Natural killer cell (primary cell): ENCODE measurements at regions not wholly inside any gene's neighbourhood (a gene's known extent, or its start where the extent isn't known, plus 50 kb on each side); places are given as distances from the start of the nearest gene placed in this dataset.

Experiments used
- ATAC-seq, 3 donors: fragments of 150-1000 bp in 2 of 3; fragments of 200-7000 bp in 1 of 3; cut with Tn5 transposase; 1 replicate in 1 of 3; 2 replicates in 2 of 3; pipeline ENCODE4 v1.10.0; 2021; ENCODE audit warnings: mild to moderate bottlenecking in 2 of 3, moderate library complexity in 2 of 3
- DNase-seq, 2 donors: peaks; one replicate each; pipeline versions ENCODE4 v3.0.0 to v3.0.0-alpha.2; 2013 to 2021; ENCODE audit warnings: mixed read lengths in 1 of 2
- H3K27ac ChIP-seq: one replicate; pipeline ENCODE4 v1.5.1; 2013; ENCODE audit warnings: mild to moderate bottlenecking, low read length
- H3K27me3 ChIP-seq: one replicate; pipeline ENCODE4 v1.6.1; 2013; ENCODE audit warnings: low read length; ENCODE audit not compliant: control insufficient read depth, insufficient read depth
- H3K36me3 ChIP-seq: one replicate; pipeline ENCODE4 v1.6.1; 2013; ENCODE audit warnings: low read length; ENCODE audit not compliant: control insufficient read depth, insufficient read depth
- H3K4me1 ChIP-seq: one replicate; pipeline ENCODE4 v1.6.1; 2013; ENCODE audit warnings: low read length; ENCODE audit not compliant: control insufficient read depth, insufficient read depth
- H3K4me3 ChIP-seq: one replicate; pipeline ENCODE4 v1.5.1; 2013; ENCODE audit warnings: low read length
- H3K9me3 ChIP-seq: one replicate; pipeline ENCODE4 v1.6.1; 2013; ENCODE audit warnings: low read length; ENCODE audit not compliant: control insufficient read depth, insufficient read depth
- H3K27ac Mint-ChIP-seq, 2 donors: one replicate each; pipeline ENCODE4 v1.8.0; 2022; ENCODE audit warnings: mild to moderate bottlenecking in 2 of 2, mixed read lengths in 2 of 2, moderate library complexity in 1 of 2
- H3K27me3 Mint-ChIP-seq, 2 donors: one replicate each; pipeline ENCODE4 v1.8.0; 2022; ENCODE audit warnings: low read depth in 2 of 2, mixed read lengths in 2 of 2
- H3K36me3 Mint-ChIP-seq: one replicate; pipeline ENCODE4 v1.8.0; 2022; ENCODE audit warnings: mixed read lengths
- H3K4me1 Mint-ChIP-seq, 2 donors: one replicate each; pipeline ENCODE4 v1.8.0; 2022; ENCODE audit warnings: mixed read lengths in 2 of 2
- H3K4me3 Mint-ChIP-seq: one replicate; pipeline ENCODE4 v1.8.0; 2022; ENCODE audit warnings: mild to moderate bottlenecking, moderate library complexity, mixed read lengths
- H3K9me3 Mint-ChIP-seq, 2 donors: one replicate each; pipeline ENCODE4 v1.8.0; 2022; ENCODE audit warnings: mixed read lengths in 2 of 2
- CTCF ChIP-seq: fragments of 200-600 bp; IDR thresholded peaks from one replicate; pipeline ENCODE4 v1.8.0; 2022; ENCODE audit warnings: antibody characterized with exemption
- WGBS: methylation state at CpG from one replicate; pipeline ENCODE4 v1.1.7; 2013; ENCODE audit warnings: missing lambda C conversion rate; ENCODE audit not compliant: insufficient coverage; 5-methylcytosine and 5-hydroxymethylcytosine counted together
- intact Hi-C: fragments of 100-400 bp; cut with micrococcal nuclease; formaldehyde crosslinking; loops from one replicate; pipeline ENCODE4 v1.14.2; 2022

GRCh38 chrX:122196343-122196742, 987.7 kb upstream of the GRIA3 start:
- Mint-ChIP-seq H3K27ac (no peak overlapping the region), H3K4me1 (no peaks in the 10 kb centered on the region), H3K36me3 (no peaks in the 10 kb centered on the region), H3K9me3 (peaks cover 4 to 13% of the 10 kb centered on the region in 2 donors), H3K27me3 (no peaks in the 10 kb centered on the region), H3K4me3 (no peak overlapping the region)
- H3K27me3 ChIP-seq, result no peaks in the 10 kb centered on the region
- no peak for TF ChIP-seq CTCF
- peaks cover 3% of the 10 kb centered on the region for H3K9me3 ChIP-seq
- H3K36me3 ChIP-seq, result no peaks in the 10 kb centered on the region
- no peak overlapping the region for H3K4me3 ChIP-seq
- no peak overlapping the region for H3K27ac ChIP-seq
- WGBS, result 63% methylated on average over 5 of the region's 5 CpGs
- ATAC-seq (no peak), DNase-seq (no peak)
- H3K4me1 ChIP-seq, result no peaks in the 10 kb centered on the region
- intact Hi-C loops, result no loop called here

GRCh38 chrX:122203399-122203798, 980.7 kb upstream of the GRIA3 start:
- intact Hi-C loops, result no loop called here
- peaks cover 0 to 2% of the 10 kb centered on the region in 2 donors for H3K9me3 Mint-ChIP-seq
- Histone ChIP-seq H3K9me3 (peaks cover 3% of the 10 kb centered on the region), H3K4me3 (no peak overlapping the region), H3K27ac (no peak overlapping the region), H3K4me1 (no peaks in the 10 kb centered on the region), H3K27me3 (no peaks in the 10 kb centered on the region), H3K36me3 (no peaks in the 10 kb centered on the region)
- no peak for TF ChIP-seq CTCF
- DNase-seq (no peak), ATAC-seq (no peak)
- no peaks in the 10 kb centered on the region for H3K36me3 Mint-ChIP-seq
- H3K4me3 Mint-ChIP-seq, result no peak overlapping the region
- 72% methylated on average over 3 of the region's 3 CpGs for WGBS
- no peaks in the 10 kb centered on the region for H3K27me3 Mint-ChIP-seq
- H3K27ac Mint-ChIP-seq, result no peak overlapping the region
- H3K4me1 Mint-ChIP-seq, result no peaks in the 10 kb centered on the region

DNA sequence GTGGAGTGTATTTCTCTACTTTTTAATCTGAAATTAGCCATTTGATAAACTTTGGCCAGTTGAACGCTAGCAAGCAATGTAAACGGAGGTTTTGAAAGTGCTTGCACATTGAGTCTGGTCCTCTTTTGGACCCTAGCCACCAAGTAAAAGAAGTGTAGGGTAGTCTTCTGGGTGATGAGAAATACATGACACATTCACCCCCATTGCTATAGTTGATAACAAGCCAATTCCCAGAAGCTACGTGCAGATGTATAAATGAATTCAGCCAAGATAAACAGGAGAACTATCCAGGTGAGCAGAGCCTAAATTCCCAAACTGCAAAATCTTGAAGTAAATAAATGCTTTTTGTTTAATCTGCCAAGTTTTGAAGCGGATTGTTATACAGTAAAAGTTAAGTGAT, 965.4 kb upstream of the GRIA3 start:
- no peak for ATAC-seq
- Mint-ChIP-seq H3K27me3 (no peaks in the 10 kb centered on the region), H3K4me3 (no peak overlapping the region), H3K27ac (no peak overlapping the region), H3K36me3 (no peaks in the 10 kb centered on the region), H3K9me3 (peaks cover 0 to 5% of the 10 kb centered on the region in 2 donors), H3K4me1 (no peaks in the 10 kb centered on the region)
- Histone ChIP-seq H3K4me1 (no peaks in the 10 kb centered on the region), H3K9me3 (no peaks in the 10 kb centered on the region), H3K27me3 (no peaks in the 10 kb centered on the region), H3K36me3 (no peaks in the 10 kb centered on the region), H3K4me3 (no peak overlapping the region), H3K27ac (no peak overlapping the region)
- WGBS, result 66% methylated on average over 2 of the region's 4 CpGs
- TF ChIP-seq CTCF, result no peak
- intact Hi-C loops, result no loop called here
- DNase-seq, result no peak

DNA sequence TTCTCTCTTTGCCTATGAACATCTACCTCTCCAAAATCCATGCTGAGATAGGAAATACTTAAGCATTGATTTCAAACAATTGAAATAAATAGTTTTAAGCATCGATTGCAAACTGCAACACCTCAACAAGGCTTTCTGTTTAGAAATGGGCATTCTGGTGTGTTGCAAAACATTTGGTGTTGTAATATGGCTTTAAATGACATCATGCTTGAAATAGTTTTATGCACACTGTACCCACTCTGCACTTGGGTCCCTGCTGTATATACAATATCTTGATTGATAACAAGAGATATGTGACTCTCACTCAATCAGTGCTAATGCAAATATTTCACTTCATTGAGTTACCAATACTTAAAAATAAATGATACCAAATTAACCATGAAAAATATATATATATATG, 964.9 kb upstream of the GRIA3 start:
- intact Hi-C loops, result no loop called here
- no peak for TF ChIP-seq CTCF
- Histone ChIP-seq H3K4me1 (no peaks in the 10 kb centered on the region), H3K27me3 (no peaks in the 10 kb centered on the region), H3K36me3 (no peaks in the 10 kb centered on the region), H3K27ac (no peak overlapping the region), H3K9me3 (no peaks in the 10 kb centered on the region), H3K4me3 (no peak overlapping the region)
- no peaks in the 10 kb centered on the region for H3K27me3 Mint-ChIP-seq
- H3K27ac Mint-ChIP-seq, result no peak overlapping the region
- H3K4me3 Mint-ChIP-seq, result no peak overlapping the region
- WGBS, result no CpG with 5 or more reads among the region's 1 CpG
- no peaks in the 10 kb centered on the region for H3K36me3 Mint-ChIP-seq
- H3K9me3 Mint-ChIP-seq, result peaks cover 0 to 3% of the 10 kb centered on the region in 2 donors
- H3K4me1 Mint-ChIP-seq, result no peaks in the 10 kb centered on the region
- ATAC-seq (no peak), DNase-seq (no peak)
